Fibroblast of upper back skin (primary cell): ENCODE measurements at regions not wholly inside any gene's neighbourhood (a gene's known extent, or its start where the extent isn't known, plus 50 kb on each side); places are given as distances from the start of the nearest gene placed in this dataset.

ENCODE experiments used
- DNase-seq: peaks from one replicate; pipeline ENCODE4 v3.0.0-alpha.2; 2013

GRCh38 chr7:41065663-41066062, 637.2 kb downstream of the INHBA start:
- DNase-seq = no peak

GRCh38 chr7:41063116-41063515, 639.8 kb downstream of the INHBA start:
- no peak for DNase-seq

- DNase-seq = no peak
These were observed 642.1 kb downstream of the INHBA start for GRCh38 chr7:41060796-41061195.

- no peak for DNase-seq
These were observed 643.1 kb downstream of the INHBA start for GRCh38 chr7:41059796-41060195.

GRCh38 chr7:41058986-41059741, 643.7 kb downstream of the INHBA start:
- no peak for DNase-seq

GRCh38 chr7:41054960-41055661, 647.8 kb downstream of the INHBA start:
- DNase-seq = no peak

GRCh38 chr7:41053820-41054219, 649.1 kb downstream of the INHBA start:
- peak; percentile 82 for DNase-seq

- DNase-seq = no peak
These were observed 650.2 kb downstream of the INHBA start for GRCh38 chr7:41052736-41053135.

GRCh38 chr7:41052201-41052600, 650.7 kb downstream of the INHBA start:
- DNase-seq = no peak

GRCh38 chr7:41051535-41051934, 651.4 kb downstream of the INHBA start:
- DNase-seq = no peak

GRCh38 chr7:41051062-41051461, 651.8 kb downstream of the INHBA start:
- no peak for DNase-seq

GRCh38 chr7:41048771-41049170, 654.1 kb downstream of the INHBA start:
- no peak for DNase-seq

- peak; percentile 58 for DNase-seq
These were observed 655.1 kb downstream of the INHBA start for GRCh38 chr7:41047789-41048191.

GRCh38 chr7:41047211-41047610, 655.7 kb downstream of the INHBA start:
- no peak for DNase-seq

- no peak for DNase-seq
These were observed 656.1 kb downstream of the INHBA start for GRCh38 chr7:41046776-41047175.

- DNase-seq = peak; percentile 73
These were observed 656.6 kb downstream of the INHBA start for GRCh38 chr7:41046221-41046761.

- DNase-seq = no peak
These were observed 657.2 kb downstream of the INHBA start for GRCh38 chr7:41045556-41046123.

- no peak for DNase-seq
These were observed 662.9 kb downstream of the INHBA start for GRCh38 chr7:41039981-41040380.

- DNase-seq = peak; percentile 92
These were observed 663.4 kb downstream of the INHBA start for GRCh38 chr7:41039386-41039953.

- no peak for DNase-seq
These were observed 664.7 kb downstream of the INHBA start for GRCh38 chr7:41038211-41038610.

GRCh38 chr7:41037691-41038090, 665.2 kb downstream of the INHBA start:
- no peak for DNase-seq

- no peak for DNase-seq
These were observed 667.1 kb downstream of the INHBA start for GRCh38 chr7:41035794-41036193.

- peak; percentile 72 for DNase-seq
These were observed 669.4 kb downstream of the INHBA start for GRCh38 chr7:41033500-41033899.

- no peak for DNase-seq
These were observed 672.2 kb downstream of the INHBA start for GRCh38 chr7:41030673-41031072.
